GM19035 (cell line): ENCODE measurements at regions not wholly inside any gene's neighbourhood (a gene's known extent, or its start where the extent isn't known, plus 50 kb on each side); places are given as distances from the start of the nearest gene placed in this dataset.

Source experiments
- ATAC-seq: cut with Tn5 transposase; IDR thresholded peaks from one replicate; pipeline ENCODE4 v1.9.1; 2021; ENCODE audit not compliant: unreplicated experiment

GRCh38 chr5:165642366-165642765, 2136.9 kb downstream of the MAT2B start:
- no peak for ATAC-seq

GRCh38 chr5:165665735-165666400, 2160.4 kb downstream of the MAT2B start:
- no peak for ATAC-seq

- no peak for ATAC-seq
Measured at GRCh38 chr5:165673499-165673898, 2168.1 kb downstream of the MAT2B start.

GRCh38 chr5:165695796-165696195, 2190.4 kb downstream of the MAT2B start:
- no peak for ATAC-seq

GRCh38 chr5:165705960-165706359, 2200.5 kb downstream of the MAT2B start:
- ATAC-seq: no peak

GRCh38 chr5:165712011-165712410, 2206.6 kb downstream of the MAT2B start:
- no peak for ATAC-seq

- ATAC-seq: no peak
Measured at GRCh38 chr5:165714598-165714997, 2209.2 kb downstream of the MAT2B start.

- ATAC-seq: no peak
Measured at GRCh38 chr5:165720901-165721300, 2215.5 kb downstream of the MAT2B start.

- ATAC-seq: no peak
Measured at GRCh38 chr5:165722401-165722800, 2217.0 kb downstream of the MAT2B start.

GRCh38 chr5:165723931-165724330, 2218.5 kb downstream of the MAT2B start:
- no peak for ATAC-seq

- ATAC-seq: no peak
Measured at GRCh38 chr5:165728425-165728824, 2223.0 kb downstream of the MAT2B start.

GRCh38 chr5:165735388-165735787, 2230.0 kb downstream of the MAT2B start:
- ATAC-seq: no peak

GRCh38 chr5:165739079-165739741, 2233.8 kb downstream of the MAT2B start:
- no peak for ATAC-seq

- ATAC-seq: no peak
Measured at GRCh38 chr5:165757791-165758190, 2252.4 kb downstream of the MAT2B start.

- ATAC-seq: no peak
Measured at GRCh38 chr5:165775111-165775510, 2269.7 kb downstream of the MAT2B start.

- ATAC-seq: no peak
Measured at GRCh38 chr5:165779505-165779904, 2274.1 kb downstream of the MAT2B start.

- no peak for ATAC-seq
Measured at GRCh38 chr5:165780901-165781300, 2275.5 kb downstream of the MAT2B start.

- ATAC-seq: no peak
Measured at GRCh38 chr5:165781738-165782137, 2276.3 kb downstream of the MAT2B start.

- ATAC-seq: no peak
Measured at GRCh38 chr5:165783024-165783423, 2277.6 kb downstream of the MAT2B start.

- no peak for ATAC-seq
Measured at GRCh38 chr5:165786073-165786472, 2280.7 kb downstream of the MAT2B start.

- ATAC-seq: no peak
Measured at GRCh38 chr5:165795073-165795472, 2289.7 kb downstream of the MAT2B start.

- no peak for ATAC-seq
Measured at GRCh38 chr5:165805756-165806155, 2300.3 kb downstream of the MAT2B start.

GRCh38 chr5:165808335-165808734, 2302.9 kb downstream of the MAT2B start:
- ATAC-seq: no peak
